Sigmoid colon (tissue), 6 donors: ENCODE measurements at regions not wholly inside any gene's neighbourhood (a gene's known extent, or its start where the extent isn't known, plus 50 kb on each side); places are given as distances from the start of the nearest gene placed in this dataset.

Source experiments
- DNase-seq: peaks from one replicate; pipeline ENCODE4 v3.0.0-alpha.2; 2019
- H3K27ac ChIP-seq, 4 donors: fragments of 200-600 bp; sonication (generic); one replicate each; pipeline ENCODE4 v1.5.1; 2016 to 2019; ENCODE audit warnings: mild to moderate bottlenecking in 1 of 4
- H3K27me3 ChIP-seq, 3 donors: fragments of 200-600 bp; sonication (generic); one replicate each; pipeline ENCODE4 v1.5.1; 2019; ENCODE audit warnings: mild to moderate bottlenecking in 1 of 3
- H3K36me3 ChIP-seq, 4 donors: fragments of 200-600 bp; sonication (generic); one replicate each; pipeline ENCODE4 v1.5.1; 2016 to 2019
- H3K4me1 ChIP-seq, 4 donors: fragments of 200-600 bp; sonication (generic); one replicate each; pipeline ENCODE4 v1.5.1; 2017 to 2019
- H3K4me3 ChIP-seq, 4 donors: fragments of 200-600 bp; sonication (generic); one replicate each; pipeline ENCODE4 v1.5.1; 2017 to 2019; ENCODE audit warnings: mild to moderate bottlenecking in 2 of 4, moderate library complexity in 1 of 4
- H3K9me3 ChIP-seq, 4 donors: fragments of 200-600 bp in 3 of 4; sonication (generic) in 3 of 4; one replicate each; pipeline versions ENCODE4 v1.5.1 to v1.6.1; 2013 to 2019
- EP300 ChIP-seq, 4 donors: sonication (generic); formaldehyde crosslinking; IDR thresholded peaks; one replicate each; pipeline ENCODE4 v1.6.1; 2017; ENCODE audit warnings: antibody characterized with exemption in 4 of 4
- POLR2A ChIP-seq, 2 donors: fragments of 450-650 bp; IDR thresholded peaks; one replicate each; pipeline ENCODE4 v1.6.1; 2016; ENCODE audit warnings: antibody characterized with exemption in 2 of 2, mild to moderate bottlenecking in 2 of 2, moderate library complexity in 2 of 2
- POLR2AphosphoS5 ChIP-seq, 4 donors: sonication (generic); formaldehyde crosslinking; IDR thresholded peaks; one replicate each; pipeline ENCODE4 v1.6.1; 2017; ENCODE audit warnings: antibody characterized with exemption in 4 of 4
- WGBS, 2 donors: extraction: QIAGEN DNeasy Blood & Tissue Kit; methylation state at CpG; one replicate each; pipeline ENCODE4 v1.1.7; 2013; 5-methylcytosine and 5-hydroxymethylcytosine counted together
- intact Hi-C: fragments of 100-400 bp; cut with DNase I; formaldehyde crosslinking; loops from one replicate; pipeline ENCODE4 v1.15.1; 2023
- TF ChIP-seq, protein P1 (sequence below), 4 experiments: fragments of 450-650 bp in 3 of 4; fragments of 200-600 bp in 1 of 4; IDR thresholded peaks; one replicate each; pipeline ENCODE4 v1.5.1; 2016 to 2019; ENCODE audit warnings: antibody characterized with exemption in 4 of 4, mild to moderate bottlenecking in 3 of 4, moderate library complexity in 2 of 4
- donor health status: healthy with polysubstance abuse.
- donor health status: healthy.

DNA sequence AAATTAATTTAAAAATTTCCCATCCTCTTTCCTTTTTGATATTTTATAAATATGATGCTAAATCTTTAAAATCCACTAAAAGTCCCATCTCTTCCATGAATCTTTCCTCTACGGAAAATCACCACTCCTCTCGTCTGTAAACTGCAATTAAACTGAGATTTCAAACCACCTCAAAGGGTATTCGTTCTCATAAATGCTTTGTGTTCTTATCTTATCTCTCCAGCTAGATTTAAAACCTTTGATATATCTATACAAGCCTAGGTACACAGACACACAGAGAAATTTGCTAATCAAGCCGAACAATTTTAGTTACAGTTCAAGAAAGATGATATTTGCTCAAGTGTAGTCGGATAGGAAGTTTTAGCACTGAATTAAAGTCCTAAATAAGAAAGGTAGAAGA, 214.6 kb upstream of the PRDM1 start:
- no peak for DNase-seq
- 15 to 61% methylated on average over 5 of the region's 5 CpGs for WGBS, 2 donors
- Histone ChIP-seq H3K27me3 (no peaks in the 10 kb centered on the region), H3K36me3 (no peaks in the 10 kb centered on the region), H3K9me3 (no peaks in the 10 kb centered on the region), H3K4me3 (no peak overlapping the region), H3K4me1 (no peaks in the 10 kb centered on the region), H3K27ac (no peak overlapping the region)
- intact Hi-C loops: no loop called here
- TF ChIP-seq POLR2AphosphoS5 (IDR thresholded peaks at IDR 0.05): no peak
- TF ChIP-seq, protein P1, sequence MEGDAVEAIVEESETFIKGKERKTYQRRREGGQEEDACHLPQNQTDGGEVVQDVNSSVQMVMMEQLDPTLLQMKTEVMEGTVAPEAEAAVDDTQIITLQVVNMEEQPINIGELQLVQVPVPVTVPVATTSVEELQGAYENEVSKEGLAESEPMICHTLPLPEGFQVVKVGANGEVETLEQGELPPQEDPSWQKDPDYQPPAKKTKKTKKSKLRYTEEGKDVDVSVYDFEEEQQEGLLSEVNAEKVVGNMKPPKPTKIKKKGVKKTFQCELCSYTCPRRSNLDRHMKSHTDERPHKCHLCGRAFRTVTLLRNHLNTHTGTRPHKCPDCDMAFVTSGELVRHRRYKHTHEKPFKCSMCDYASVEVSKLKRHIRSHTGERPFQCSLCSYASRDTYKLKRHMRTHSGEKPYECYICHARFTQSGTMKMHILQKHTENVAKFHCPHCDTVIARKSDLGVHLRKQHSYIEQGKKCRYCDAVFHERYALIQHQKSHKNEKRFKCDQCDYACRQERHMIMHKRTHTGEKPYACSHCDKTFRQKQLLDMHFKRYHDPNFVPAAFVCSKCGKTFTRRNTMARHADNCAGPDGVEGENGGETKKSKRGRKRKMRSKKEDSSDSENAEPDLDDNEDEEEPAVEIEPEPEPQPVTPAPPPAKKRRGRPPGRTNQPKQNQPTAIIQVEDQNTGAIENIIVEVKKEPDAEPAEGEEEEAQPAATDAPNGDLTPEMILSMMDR (IDR thresholded peaks at IDR 0.05): no peak
- no peak for TF ChIP-seq EP300 (IDR thresholded peaks at IDR 0.05)

DNA sequence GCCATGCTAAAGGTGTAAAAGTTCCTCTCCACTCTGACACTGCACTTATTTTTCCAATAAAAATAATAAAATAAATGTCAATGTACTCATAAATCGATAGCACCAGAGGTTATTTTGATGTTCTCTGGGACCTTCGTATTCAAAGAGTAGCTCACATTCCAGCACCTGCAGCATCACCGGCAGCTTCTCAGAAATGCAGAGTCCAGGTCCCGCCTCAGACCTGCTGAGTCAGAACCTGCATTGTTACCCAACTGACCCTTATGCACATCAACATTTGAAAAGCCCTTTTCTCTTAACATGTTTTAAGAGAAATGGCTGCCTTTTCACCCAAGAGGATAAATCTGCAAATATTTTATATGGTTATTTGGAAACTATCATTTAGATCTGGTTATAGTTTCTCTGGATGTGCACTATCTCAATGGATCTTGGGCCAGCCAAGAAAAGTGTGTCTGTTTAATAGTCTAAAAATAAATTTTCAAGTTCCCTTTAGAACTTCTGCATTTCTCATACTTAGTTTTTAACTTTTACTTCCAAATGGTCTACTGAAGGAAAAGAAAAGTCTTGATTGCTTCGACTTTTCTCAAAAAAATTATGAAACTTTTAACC, 216.2 kb upstream of the PRDM1 start:
- Histone ChIP-seq H3K4me1 (no peaks in the 10 kb centered on the region), H3K27me3 (no peaks in the 10 kb centered on the region), H3K36me3 (no peaks in the 10 kb centered on the region), H3K4me3 (no peak overlapping the region), H3K27ac (no peak overlapping the region), H3K9me3 (no peaks in the 10 kb centered on the region)
- intact Hi-C loops: no loop called here
- no peak for DNase-seq
- TF ChIP-seq POLR2AphosphoS5 (IDR thresholded peaks at IDR 0.05): no peak
- TF ChIP-seq POLR2A (IDR thresholded peaks at IDR 0.05): no peak
- TF ChIP-seq, protein P1 (IDR thresholded peaks at IDR 0.05): no peak
- TF ChIP-seq EP300 (IDR thresholded peaks at IDR 0.05): no peak
- 74 to 90% methylated on average over 5 of the region's 5 CpGs for WGBS, 2 donors

DNA sequence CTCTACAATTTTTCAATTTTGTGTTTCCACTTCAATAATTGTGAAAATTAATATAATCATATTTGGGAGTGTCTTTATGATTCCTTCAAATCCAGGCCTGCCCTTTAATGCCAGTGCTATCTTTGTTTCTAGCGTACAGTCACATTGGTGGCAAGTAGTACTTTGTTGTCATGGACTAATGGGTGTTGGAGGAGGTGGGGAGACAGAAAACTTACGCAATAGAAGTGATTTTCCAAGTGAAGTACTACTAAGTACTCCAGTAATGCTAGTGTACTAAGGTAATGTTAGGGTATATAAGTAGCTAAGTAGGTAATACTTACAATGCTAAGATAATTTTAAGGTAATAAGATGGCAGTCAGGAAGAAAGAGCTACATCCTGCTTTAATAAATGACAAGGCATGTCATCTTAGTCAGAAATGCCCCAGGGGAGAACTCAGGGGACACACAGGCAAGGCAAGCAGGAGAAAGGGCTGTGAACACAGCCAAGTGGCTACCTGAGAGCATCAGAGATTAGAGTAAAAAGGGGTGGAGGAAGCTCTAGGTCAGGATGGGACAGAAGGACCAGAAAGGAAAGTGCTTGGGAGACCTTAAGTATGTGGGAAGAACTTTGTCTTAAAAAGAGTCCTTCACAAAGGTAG, 217.2 kb upstream of the PRDM1 start:
- no peaks in the 10 kb centered on the region for H3K4me1 ChIP-seq
- TF ChIP-seq POLR2A (IDR thresholded peaks at IDR 0.05) (no peak), POLR2AphosphoS5 (IDR thresholded peaks at IDR 0.05) (no peak), EP300 (IDR thresholded peaks at IDR 0.05) (no peak)
- TF ChIP-seq, protein P1 (IDR thresholded peaks at IDR 0.05): no peak
- no peaks in the 10 kb centered on the region for H3K27me3 ChIP-seq
- no peak for DNase-seq
- 96 to 97% methylated on average over 2 of the region's 2 CpGs for WGBS, 2 donors
- H3K27ac ChIP-seq: no peak overlapping the region
- intact Hi-C loops: no loop called here
- H3K9me3 ChIP-seq: no peaks in the 10 kb centered on the region
- H3K4me3 ChIP-seq: no peak overlapping the region
- H3K36me3 ChIP-seq: no peaks in the 10 kb centered on the region

DNA sequence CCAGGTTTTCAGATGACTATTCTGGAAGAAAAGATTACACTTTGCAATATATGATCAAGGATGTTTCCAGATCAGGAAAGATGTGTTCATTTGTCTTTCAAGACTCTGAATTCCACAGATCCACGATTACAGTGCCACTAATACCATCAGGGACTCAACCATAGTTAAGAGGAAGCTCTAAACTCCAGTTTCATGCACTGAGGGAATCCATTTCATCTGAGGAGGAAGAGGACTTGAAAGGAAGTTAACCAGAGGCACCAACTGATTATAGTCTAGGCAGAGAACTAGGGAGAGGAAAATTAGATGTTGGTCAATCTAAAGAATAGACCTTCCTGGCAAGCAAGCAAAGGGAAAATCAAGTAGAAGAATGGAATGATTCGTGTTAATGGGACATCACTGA, 218.3 kb upstream of the PRDM1 start:
- DNase-seq: no peak
- Histone ChIP-seq H3K27me3 (no peaks in the 10 kb centered on the region), H3K4me3 (no peak overlapping the region), H3K36me3 (no peaks in the 10 kb centered on the region), H3K4me1 (no peaks in the 10 kb centered on the region), H3K27ac (no peak overlapping the region), H3K9me3 (no peaks in the 10 kb centered on the region)
- 87 to 89% methylated on average over 2 of the region's 2 CpGs for WGBS, 2 donors
- intact Hi-C loops: no loop called here
- TF ChIP-seq EP300 (IDR thresholded peaks at IDR 0.05) (no peak), POLR2A (IDR thresholded peaks at IDR 0.05) (no peak), POLR2AphosphoS5 (IDR thresholded peaks at IDR 0.05) (no peak)
- TF ChIP-seq, protein P1 (IDR thresholded peaks at IDR 0.05): no peak

DNA sequence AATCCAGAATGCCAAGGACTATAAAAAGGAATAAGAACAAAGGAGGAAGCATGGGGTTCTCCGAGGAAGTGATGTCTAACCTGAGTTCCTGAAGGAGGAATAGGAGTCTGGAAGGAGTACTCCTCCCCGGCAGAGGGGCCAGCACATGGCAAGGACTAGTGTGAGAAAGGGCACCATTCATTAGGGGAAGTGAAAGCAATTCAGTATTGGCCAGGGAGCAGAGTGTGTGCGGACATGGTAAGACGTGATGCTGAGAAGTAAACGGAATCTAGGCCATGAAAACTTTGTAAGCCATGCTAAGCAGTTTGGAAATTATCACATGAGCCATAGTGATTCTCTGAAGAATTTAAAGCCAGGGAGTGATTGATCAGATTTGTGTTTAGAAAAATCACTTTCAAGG, 218.9 kb upstream of the PRDM1 start:
- Histone ChIP-seq H3K27ac (no peak overlapping the region), H3K9me3 (no peaks in the 10 kb centered on the region), H3K4me1 (no peaks in the 10 kb centered on the region), H3K36me3 (no peaks in the 10 kb centered on the region), H3K27me3 (no peaks in the 10 kb centered on the region), H3K4me3 (no peak overlapping the region)
- TF ChIP-seq, protein P1 (IDR thresholded peaks at IDR 0.05): no peak
- TF ChIP-seq EP300 (IDR thresholded peaks at IDR 0.05) (no peak), POLR2AphosphoS5 (IDR thresholded peaks at IDR 0.05) (no peak), POLR2A (IDR thresholded peaks at IDR 0.05) (no peak)
- intact Hi-C loops: no loop called here
- 88 to 90% methylated on average over 5 of the region's 5 CpGs for WGBS, 2 donors
- DNase-seq: no peak
